HCT116 (cell line): ENCODE measurements at regions not wholly inside any gene's neighbourhood (a gene's known extent, or its start where the extent isn't known, plus 50 kb on each side); places are given as distances from the start of the nearest gene placed in this dataset.

ENCODE experiments used
- ATAC-seq: fragments of 200-7000 bp; cut with Tn5 transposase; 2 replicates; pipeline ENCODE4 v1.9.1; 2020; ENCODE audit warnings: mild to moderate bottlenecking, moderate library complexity
- BruUV-seq: library from RNA; stranded (reverse); fragments of 400-500 nt; replicated peaks from 2 replicates; lab custom pipeline; 2021; lab: Mats Ljungman, UMichigan
- CTCF ChIA-PET: fragments of 300-600 bp; sonication (Branson Sonifier 250); formaldehyde crosslinking; loops from one replicate; lab custom pipeline; 2021; ENCODE audit warnings: antibody characterized with exemption; lab: Charles Lee
- POLR2A ChIA-PET: fragments of 300-600, 350-600 bp; sonication (Branson Sonifier 250); formaldehyde crosslinking; loops from one replicate; lab custom pipeline; 2021; ENCODE audit warnings: antibody characterized with exemption; lab: Charles Lee
- RAD21 ChIA-PET, 2 experiments: fragments of 300-600 bp; sonication (Branson Sonifier 250); formaldehyde crosslinking; loops; one replicate each; lab custom pipeline; 2023; ENCODE audit warnings: low total read pairs in 2 of 2; ENCODE audit not compliant: uncharacterized antibody in 2 of 2, unreplicated experiment in 2 of 2, low non-redundant PET in 1 of 2; lab: Charles Lee
- DNase-seq: peaks from one replicate; pipeline ENCODE4 v3.0.0-alpha.2; 2010; ENCODE audit warnings: low read depth, low spot score
- H2AFZ ChIP-seq: fragments of 200-600 bp; shearing (Covaris generic), sonication (generic); 2 replicates; pipeline ENCODE4 v1.6.1; 2017; ENCODE audit warnings: low read depth, mixed run types, mixed read lengths, antibody characterized with exemption, low read length; ENCODE audit not compliant: poor library complexity, severe bottlenecking
- H3K27ac ChIP-seq: 2 replicates; pipeline ENCODE4 v1.5.1; 2012; ENCODE audit warnings: low read depth, low read length
- H3K27me3 ChIP-seq: fragments of 200-600 bp; sonication (generic); 2 replicates; pipeline ENCODE4 v1.6.1; 2016; ENCODE audit warnings: mixed run types, low read length, mixed read lengths; ENCODE audit not compliant: insufficient read depth
- H3K36me3 ChIP-seq, 2 experiments: fragments of 200-500 bp in 1 of 2; fragments of 200-600 bp in 1 of 2; sonication (Bioruptor generic) in 1 of 2; sonication (generic) in 1 of 2; 2 replicates each; pipeline versions ENCODE4 v1.5.1 to v1.6.1; 2014 to 2016; ENCODE audit warnings: low read length in 2 of 2, inconsistent platforms in 1 of 2, mixed read lengths in 1 of 2, mixed run types in 1 of 2; ENCODE audit not compliant: insufficient read depth in 2 of 2, control insufficient read depth in 1 of 2
- H3K4me1 ChIP-seq, 2 experiments: fragments of 200-600 bp in 1 of 2; sonication (generic) in 1 of 2; 2 replicates each; pipeline versions ENCODE4 v1.5.1 to v1.6.1; 2012 to 2017; ENCODE audit warnings: low read length in 2 of 2, inconsistent platforms in 1 of 2, mild to moderate bottlenecking in 1 of 2, mixed read lengths in 1 of 2, mixed run types in 1 of 2, moderate library complexity in 1 of 2; ENCODE audit not compliant: insufficient read depth in 2 of 2, control insufficient read depth in 1 of 2
- H3K4me2 ChIP-seq: fragments of 200-600 bp; sonication (generic); 2 replicates; pipeline ENCODE4 v1.6.1; 2017; ENCODE audit warnings: mixed run types, low read length, mixed read lengths
- H3K4me3 ChIP-seq, 2 experiments: fragments of 200-600 bp in 1 of 2; sonication (generic) in 1 of 2; replicated peaks in 1 of 2; 2 replicates each; pipeline ENCODE4 v1.5.1; 2011 to 2016; ENCODE audit warnings: low read length in 2 of 2, control low read depth in 1 of 2, low read depth in 1 of 2, mild to moderate bottlenecking in 1 of 2, mixed read lengths in 1 of 2, mixed run types in 1 of 2
- H3K79me2 ChIP-seq: fragments of 200-600 bp; sonication (generic); 2 replicates; pipeline ENCODE4 v1.6.1; 2017; ENCODE audit warnings: mild to moderate bottlenecking, mixed run types, low read length, moderate library complexity, mixed read lengths; ENCODE audit not compliant: insufficient read depth
- H3K9ac ChIP-seq: fragments of 200-600 bp; sonication (generic); 2 replicates; pipeline ENCODE4 v1.6.1; 2016; ENCODE audit warnings: low read length, mixed read lengths
- H3K9me2 ChIP-seq: fragments of 200-600 bp; sonication (generic), shearing (Covaris generic); 2 replicates; pipeline ENCODE4 v1.6.1; 2017; ENCODE audit warnings: mixed run types, mild to moderate bottlenecking, moderate library complexity; ENCODE audit not compliant: insufficient read depth
- H3K9me3 ChIP-seq, 2 experiments: fragments of 200-500 bp in 1 of 2; fragments of 200-600 bp in 1 of 2; sonication (Bioruptor generic) in 1 of 2; sonication (generic) in 1 of 2; 2 replicates each; pipeline ENCODE4 v1.6.1; 2014 to 2017; ENCODE audit warnings: low read length in 2 of 2, mixed read lengths in 2 of 2, inconsistent platforms in 1 of 2, low read depth in 1 of 2, mild to moderate bottlenecking in 1 of 2, mixed run types in 1 of 2, moderate library complexity in 1 of 2; ENCODE audit not compliant: control insufficient read depth in 1 of 2, insufficient read depth in 1 of 2
- H4K20me1 ChIP-seq: fragments of 200-600 bp; sonication (generic), shearing (Covaris generic); 2 replicates; pipeline ENCODE4 v1.6.1; 2017; ENCODE audit warnings: mixed run types, mild to moderate bottlenecking, moderate library complexity; ENCODE audit not compliant: insufficient read depth
- CEBPB ChIP-seq: IDR thresholded peaks from 2 replicates; pipeline ENCODE4 v1.6.1; 2012; ENCODE audit warnings: low read depth
- EGR1 ChIP-seq: IDR thresholded peaks from 2 replicates; pipeline ENCODE4 v1.6.1; 2012; ENCODE audit warnings: low read depth
- JUND ChIP-seq: IDR thresholded peaks from 2 replicates; pipeline ENCODE4 v1.6.1; 2012
- RAD21 ChIP-seq: IDR thresholded peaks from 2 replicates; pipeline ENCODE4 v1.6.1; 2012; ENCODE audit warnings: low read depth, mild to moderate bottlenecking
- SIN3A ChIP-seq: IDR thresholded peaks from 2 replicates; pipeline ENCODE4 v1.6.1; 2012; ENCODE audit warnings: low read depth
- SRF ChIP-seq: IDR thresholded peaks from 2 replicates; pipeline ENCODE4 v1.6.1; 2012; ENCODE audit warnings: low read depth
- YY1 ChIP-seq: IDR thresholded peaks from 2 replicates; pipeline ENCODE4 v1.6.1; 2011; ENCODE audit warnings: low read length, low read depth, moderate library complexity, mild to moderate bottlenecking; ENCODE audit not compliant: insufficient replicate concordance; ENCODE audit errors: extremely low read depth
- ZNF274 ChIP-seq: fragments of 200-500 bp; sonication (Bioruptor generic); IDR thresholded peaks from 2 replicates; pipeline ENCODE4 v1.6.1; 2014; ENCODE audit warnings: mild to moderate bottlenecking, low read depth, low read length, inconsistent platforms
- intact Hi-C: fragments of 100-400 bp; cut with micrococcal nuclease; formaldehyde crosslinking; loops from 2 replicates; pipeline ENCODE4 v1.10.0; 2022
- TF ChIP-seq, protein P1 (sequence below): IDR thresholded peaks from 2 replicates; pipeline ENCODE4 v1.6.1; 2012
- TF ChIP-seq, protein P2 (sequence below): IDR thresholded peaks from 2 replicates; pipeline ENCODE4 v1.6.1; 2012
- TF ChIP-seq, protein P3 (sequence below): IDR thresholded peaks from 2 replicates; pipeline ENCODE4 v1.6.1; 2012; ENCODE audit warnings: low read depth
- TF ChIP-seq, protein P4 (sequence below): IDR thresholded peaks from 2 replicates; pipeline ENCODE4 v1.6.1; 2011; ENCODE audit warnings: mild to moderate bottlenecking, low read length, moderate library complexity; ENCODE audit not compliant: insufficient replicate concordance; ENCODE audit errors: extremely low read depth

DNA sequence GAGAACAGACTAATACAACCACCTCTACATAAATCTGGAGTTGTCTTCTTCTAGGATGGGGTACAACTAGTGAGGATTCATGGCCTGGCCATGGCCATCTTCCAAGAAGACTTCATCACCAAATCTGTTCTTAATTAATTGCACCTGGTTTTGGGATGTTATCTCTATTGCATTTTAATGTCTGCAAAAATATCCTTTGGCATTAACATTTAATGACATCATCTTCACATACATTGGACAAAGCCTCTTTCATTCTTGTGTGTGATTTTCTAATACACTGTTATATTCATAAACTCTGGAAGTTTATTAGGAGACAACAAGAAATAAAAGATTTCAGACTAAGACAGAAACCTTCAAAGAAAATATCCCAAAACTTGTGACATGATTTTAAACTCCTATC lies 124.2 kb upstream of the ABCB5 start:
- DNase-seq: no peak
- Histone ChIP-seq H3K9me3 (peaks cover 0 to 8% of the 10 kb centered on the region in 2 experiments; a peak in 2 of 4 replicates), H2AFZ (peak overlapping the region; percentile 5), H3K36me3 (no peaks in the 10 kb centered on the region), H4K20me1 (no peaks in the 10 kb centered on the region), H3K9ac (no peak overlapping the region), H3K4me3 (no peak overlapping the region), H3K4me2 (no peak overlapping the region), H3K79me2 (no peaks in the 10 kb centered on the region), H3K4me1 (no peaks in the 10 kb centered on the region), H3K27me3 (no peaks in the 10 kb centered on the region), H3K9me2 (no peaks in the 10 kb centered on the region), H3K27ac (no peak overlapping the region)
- intact Hi-C loops: no loop called here
- ChIA-PET POLR2A (no interaction called here), CTCF (no interaction called here), RAD21 (no interaction called here)
- ATAC-seq: no peak
- no TSS peak for BruUV-seq
- TF ChIP-seq CEBPB (no peak), SRF (no peak), EGR1 (no peak), RAD21 (no peak), YY1 (no peak), ZNF274 (no peak), JUND (no peak), SIN3A (no peak)
- TF ChIP-seq, protein P1, sequence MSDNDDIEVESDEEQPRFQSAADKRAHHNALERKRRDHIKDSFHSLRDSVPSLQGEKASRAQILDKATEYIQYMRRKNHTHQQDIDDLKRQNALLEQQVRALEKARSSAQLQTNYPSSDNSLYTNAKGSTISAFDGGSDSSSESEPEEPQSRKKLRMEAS: no peak
- TF ChIP-seq, protein P2, sequence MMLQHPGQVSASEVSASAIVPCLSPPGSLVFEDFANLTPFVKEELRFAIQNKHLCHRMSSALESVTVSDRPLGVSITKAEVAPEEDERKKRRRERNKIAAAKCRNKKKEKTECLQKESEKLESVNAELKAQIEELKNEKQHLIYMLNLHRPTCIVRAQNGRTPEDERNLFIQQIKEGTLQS: no peak
- TF ChIP-seq, protein P3, sequence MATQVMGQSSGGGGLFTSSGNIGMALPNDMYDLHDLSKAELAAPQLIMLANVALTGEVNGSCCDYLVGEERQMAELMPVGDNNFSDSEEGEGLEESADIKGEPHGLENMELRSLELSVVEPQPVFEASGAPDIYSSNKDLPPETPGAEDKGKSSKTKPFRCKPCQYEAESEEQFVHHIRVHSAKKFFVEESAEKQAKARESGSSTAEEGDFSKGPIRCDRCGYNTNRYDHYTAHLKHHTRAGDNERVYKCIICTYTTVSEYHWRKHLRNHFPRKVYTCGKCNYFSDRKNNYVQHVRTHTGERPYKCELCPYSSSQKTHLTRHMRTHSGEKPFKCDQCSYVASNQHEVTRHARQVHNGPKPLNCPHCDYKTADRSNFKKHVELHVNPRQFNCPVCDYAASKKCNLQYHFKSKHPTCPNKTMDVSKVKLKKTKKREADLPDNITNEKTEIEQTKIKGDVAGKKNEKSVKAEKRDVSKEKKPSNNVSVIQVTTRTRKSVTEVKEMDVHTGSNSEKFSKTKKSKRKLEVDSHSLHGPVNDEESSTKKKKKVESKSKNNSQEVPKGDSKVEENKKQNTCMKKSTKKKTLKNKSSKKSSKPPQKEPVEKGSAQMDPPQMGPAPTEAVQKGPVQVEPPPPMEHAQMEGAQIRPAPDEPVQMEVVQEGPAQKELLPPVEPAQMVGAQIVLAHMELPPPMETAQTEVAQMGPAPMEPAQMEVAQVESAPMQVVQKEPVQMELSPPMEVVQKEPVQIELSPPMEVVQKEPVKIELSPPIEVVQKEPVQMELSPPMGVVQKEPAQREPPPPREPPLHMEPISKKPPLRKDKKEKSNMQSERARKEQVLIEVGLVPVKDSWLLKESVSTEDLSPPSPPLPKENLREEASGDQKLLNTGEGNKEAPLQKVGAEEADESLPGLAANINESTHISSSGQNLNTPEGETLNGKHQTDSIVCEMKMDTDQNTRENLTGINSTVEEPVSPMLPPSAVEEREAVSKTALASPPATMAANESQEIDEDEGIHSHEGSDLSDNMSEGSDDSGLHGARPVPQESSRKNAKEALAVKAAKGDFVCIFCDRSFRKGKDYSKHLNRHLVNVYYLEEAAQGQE: no peak
- TF ChIP-seq, protein P4, sequence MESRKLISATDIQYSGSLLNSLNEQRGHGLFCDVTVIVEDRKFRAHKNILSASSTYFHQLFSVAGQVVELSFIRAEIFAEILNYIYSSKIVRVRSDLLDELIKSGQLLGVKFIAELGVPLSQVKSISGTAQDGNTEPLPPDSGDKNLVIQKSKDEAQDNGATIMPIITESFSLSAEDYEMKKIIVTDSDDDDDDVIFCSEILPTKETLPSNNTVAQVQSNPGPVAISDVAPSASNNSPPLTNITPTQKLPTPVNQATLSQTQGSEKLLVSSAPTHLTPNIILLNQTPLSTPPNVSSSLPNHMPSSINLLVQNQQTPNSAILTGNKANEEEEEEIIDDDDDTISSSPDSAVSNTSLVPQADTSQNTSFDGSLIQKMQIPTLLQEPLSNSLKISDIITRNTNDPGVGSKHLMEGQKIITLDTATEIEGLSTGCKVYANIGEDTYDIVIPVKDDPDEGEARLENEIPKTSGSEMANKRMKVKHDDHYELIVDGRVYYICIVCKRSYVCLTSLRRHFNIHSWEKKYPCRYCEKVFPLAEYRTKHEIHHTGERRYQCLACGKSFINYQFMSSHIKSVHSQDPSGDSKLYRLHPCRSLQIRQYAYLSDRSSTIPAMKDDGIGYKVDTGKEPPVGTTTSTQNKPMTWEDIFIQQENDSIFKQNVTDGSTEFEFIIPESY: no peak
- TF ChIP-seq, all 23 proteins: peak for 0
